Stimulated activated CD8-positive, alpha-beta memory T cell treated with anti-CD3 and anti-CD28 coated beads, Interleukin-7, amount 100 ng/mL, for 4 hours (primary cell): ENCODE measurements at regions not wholly inside any gene's neighbourhood (a gene's known extent, or its start where the extent isn't known, plus 50 kb on each side); places are given as distances from the start of the nearest gene placed in this dataset.

ENCODE experiments used
- DNase-seq, 2 donors: peaks; one replicate each; pipeline ENCODE4 v3.0.0-alpha.2; 2020; ENCODE audit warnings: low read depth in 2 of 2

- no peak for DNase-seq
These were observed 409.1 kb downstream of the TAF11L14 start for GRCh38 chr5:18043344-18043743.

GRCh38 chr5:18048449-18048848 is 414.2 kb downstream of the TAF11L14 start:
- DNase-seq = no peak

GRCh38 chr5:18050345-18050744 is 416.1 kb downstream of the TAF11L14 start:
- DNase-seq = no peak

DNA sequence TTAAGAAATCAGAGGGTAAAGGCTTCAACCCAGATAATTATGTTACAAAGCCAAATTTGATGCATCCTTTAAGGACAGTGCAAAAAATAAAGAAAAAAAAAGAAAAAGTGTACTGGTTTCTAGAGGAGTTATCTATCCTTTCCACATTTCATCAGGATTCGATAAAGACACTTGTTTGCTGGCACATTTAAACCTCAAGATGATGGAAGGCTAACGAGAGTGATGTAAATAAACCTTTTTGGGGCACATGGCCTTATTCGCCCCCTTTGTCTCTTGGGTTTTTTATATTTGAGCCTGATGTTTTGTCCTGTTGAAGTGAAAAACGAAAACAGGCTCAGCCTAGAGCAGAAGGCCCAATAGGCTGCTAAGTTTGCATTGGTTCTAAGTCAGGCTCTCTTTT is 416.5 kb downstream of the TAF11L14 start:
- DNase-seq = no peak

DNA sequence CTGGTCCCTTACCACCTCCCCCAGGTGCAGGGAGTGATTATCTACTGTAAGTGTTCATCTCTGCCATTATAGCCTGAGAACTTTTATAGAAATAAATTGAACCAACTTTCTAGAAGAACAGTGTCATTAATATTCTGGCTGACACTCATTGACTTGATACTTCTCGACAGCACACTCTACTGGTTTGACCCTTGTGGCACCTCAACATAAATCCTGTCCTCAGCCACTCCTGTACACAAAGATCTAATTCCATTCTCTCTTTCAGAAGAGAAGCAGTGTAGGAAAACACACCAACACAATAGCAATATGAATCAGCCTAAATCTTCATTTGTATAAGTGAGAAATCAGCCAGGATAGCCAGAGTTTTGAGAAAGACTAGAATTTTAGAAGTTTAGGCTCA is 417.7 kb downstream of the TAF11L14 start:
- DNase-seq = no peak

- no peak for DNase-seq
These were observed 418.3 kb downstream of the TAF11L14 start for GRCh38 chr5:18052569-18052968.

- no peak for DNase-seq
These were observed 423.5 kb downstream of the TAF11L14 start for GRCh38 chr5:18057725-18058124.

- DNase-seq = no peak
These were observed 433.4 kb downstream of the TAF11L14 start for GRCh38 chr5:18067615-18068014.

- no peak for DNase-seq
These were observed 434.6 kb downstream of the TAF11L14 start for GRCh38 chr5:18068826-18069225.

DNA sequence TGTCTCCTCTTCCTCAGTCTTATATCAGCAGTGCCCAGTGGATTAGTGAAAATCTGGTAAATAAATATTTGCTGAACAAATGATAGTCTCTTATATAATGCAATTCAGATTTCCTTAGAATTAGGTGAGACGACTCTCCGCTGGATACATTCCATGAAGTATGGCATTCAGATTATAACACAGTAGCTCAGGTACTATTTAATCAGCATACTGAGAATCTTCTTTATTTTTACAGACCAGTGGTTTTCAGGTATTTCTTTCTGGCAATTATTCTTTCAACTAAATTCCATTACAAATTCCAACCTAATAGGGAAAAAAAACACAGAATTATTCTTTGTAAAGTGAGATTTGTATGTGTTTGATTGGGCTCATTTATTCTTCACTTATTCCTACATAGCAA is 435.5 kb downstream of the TAF11L14 start:
- no peak for DNase-seq

DNA sequence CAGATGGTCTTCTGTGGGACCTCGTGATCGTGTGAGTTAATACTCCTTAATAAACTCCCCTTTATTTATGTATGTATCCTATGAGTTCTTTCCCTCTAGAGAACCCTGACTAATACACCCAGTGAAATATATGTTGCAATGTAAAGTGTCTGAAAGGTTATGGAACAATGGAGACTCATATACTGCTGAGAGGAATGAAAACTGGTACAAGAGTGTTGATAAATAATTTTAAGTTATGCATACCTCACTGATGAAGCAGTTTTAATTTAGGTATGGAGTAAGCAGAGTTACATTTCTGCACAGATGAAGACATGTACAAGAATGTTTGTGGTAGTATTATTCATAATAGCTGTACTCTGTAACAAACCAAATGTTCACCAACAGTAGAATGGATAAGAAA is 438.3 kb downstream of the TAF11L14 start:
- DNase-seq = no peak

DNA sequence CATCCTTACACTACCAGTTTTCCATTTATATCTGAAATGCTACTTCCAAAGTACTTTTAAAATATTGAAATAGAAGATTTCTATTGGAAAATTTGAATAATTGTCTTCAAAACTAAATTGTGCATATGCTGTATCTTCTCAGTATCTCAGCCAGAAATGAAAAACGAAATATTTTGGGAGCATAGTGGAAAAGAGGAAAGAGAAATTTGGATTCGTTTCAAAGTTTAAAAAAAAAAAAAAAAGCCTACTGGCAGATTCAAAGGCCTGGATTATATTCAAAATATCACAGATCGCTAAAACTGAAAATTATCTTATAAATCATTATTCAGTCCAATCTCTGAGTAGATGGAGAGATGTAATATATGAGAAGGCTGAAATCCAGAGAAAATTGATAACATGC is 440.7 kb downstream of the TAF11L14 start:
- DNase-seq = no peak

DNA sequence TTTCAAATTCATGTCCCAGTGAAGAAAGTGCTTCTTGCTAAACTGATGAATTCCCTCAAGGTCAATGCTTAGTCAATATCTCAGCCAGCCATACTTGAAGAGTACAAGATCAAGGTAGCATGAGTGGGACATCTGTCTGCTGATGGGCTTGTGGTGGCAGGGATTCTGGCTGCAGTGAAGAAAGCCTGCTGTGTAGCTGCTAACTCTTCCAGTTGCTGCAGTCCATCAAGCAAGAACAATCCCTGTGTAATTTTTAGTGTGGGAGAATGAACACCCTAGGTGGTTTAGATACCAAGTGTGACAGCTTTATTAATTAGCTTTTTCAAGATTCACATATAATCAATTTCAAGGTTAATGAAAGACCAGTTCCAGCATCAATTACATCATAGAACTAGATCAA is 443.9 kb downstream of the TAF11L14 start:
- no peak for DNase-seq

GRCh38 chr5:18079831-18080230 is 445.6 kb downstream of the TAF11L14 start:
- DNase-seq = no peak

GRCh38 chr5:18088020-18088579 is 453.8 kb downstream of the TAF11L14 start:
- DNase-seq = no peak

DNA sequence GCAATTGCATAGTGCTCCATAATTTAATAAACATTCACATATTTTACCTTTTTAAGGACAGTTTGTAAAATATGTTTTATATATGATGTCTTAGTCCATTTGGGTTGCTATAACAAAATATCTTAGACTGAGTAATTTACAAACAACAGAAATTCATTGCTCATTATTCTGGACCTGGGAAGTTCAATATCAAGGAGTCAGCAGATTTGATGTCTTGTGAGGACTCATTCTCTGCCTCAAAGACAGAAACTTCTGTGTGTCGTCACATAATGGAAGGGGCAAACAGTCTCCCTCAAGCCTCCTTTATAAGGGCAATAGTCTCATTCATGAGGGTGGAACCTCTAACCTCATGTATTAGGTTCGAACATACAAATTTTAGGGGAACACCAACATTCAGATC is 455.9 kb downstream of the TAF11L14 start:
- DNase-seq = no peak

DNA sequence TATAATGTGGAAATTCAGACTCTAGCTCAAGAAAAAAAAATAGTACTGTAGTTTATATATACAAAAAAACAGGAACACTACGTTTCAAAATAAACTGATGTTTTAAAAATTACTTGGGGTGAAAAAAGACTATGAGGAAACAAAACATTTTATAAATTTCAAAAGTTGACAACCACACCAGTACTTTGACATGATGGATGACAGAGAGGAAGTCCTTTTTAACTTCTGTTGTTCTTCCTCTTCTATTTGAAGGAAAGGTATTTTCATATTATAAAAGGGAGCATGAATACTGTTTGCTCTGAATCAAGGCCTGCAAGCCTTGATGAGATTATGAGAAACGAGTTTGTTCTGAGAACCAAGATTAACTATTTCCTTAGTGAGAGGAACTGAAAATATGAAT is 456.9 kb downstream of the TAF11L14 start:
- DNase-seq = no peak

DNA sequence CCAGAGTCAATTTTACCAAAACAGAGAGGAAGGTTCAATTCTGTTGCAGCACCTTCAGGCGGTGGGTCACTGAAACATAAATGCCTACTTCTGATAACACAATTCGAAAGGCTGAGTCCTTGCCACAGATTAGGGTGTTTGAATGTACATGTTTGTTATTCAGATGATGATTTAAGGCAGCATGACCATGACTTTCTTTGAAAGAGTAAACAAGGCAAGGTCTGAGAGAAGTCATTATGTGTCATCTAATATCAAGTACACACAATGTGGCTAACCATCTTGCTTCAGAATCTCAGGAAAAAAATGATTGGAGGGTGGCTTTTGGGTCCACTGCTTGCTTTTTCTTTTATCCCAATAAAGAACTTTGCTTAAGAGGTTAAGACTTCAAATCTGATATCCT is 457.5 kb downstream of the TAF11L14 start:
- DNase-seq = no peak

DNA sequence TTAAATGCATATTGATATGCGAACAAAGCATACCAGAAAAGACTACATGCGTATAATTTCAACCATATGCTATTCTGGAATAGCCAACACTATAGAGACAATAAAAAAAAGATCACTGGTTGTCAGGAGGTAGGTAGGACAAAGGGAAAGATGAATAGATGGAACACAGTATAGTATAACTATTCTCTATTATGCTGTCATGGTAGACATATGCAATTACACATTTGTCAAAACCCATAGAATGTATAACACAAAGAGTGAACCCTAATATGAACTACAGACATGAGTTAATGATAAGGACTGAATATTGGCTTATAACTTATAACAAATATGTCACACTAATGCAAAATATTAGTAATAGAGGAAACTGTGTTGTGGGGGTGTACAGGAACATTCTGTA is 460.8 kb downstream of the TAF11L14 start:
- no peak for DNase-seq

DNA sequence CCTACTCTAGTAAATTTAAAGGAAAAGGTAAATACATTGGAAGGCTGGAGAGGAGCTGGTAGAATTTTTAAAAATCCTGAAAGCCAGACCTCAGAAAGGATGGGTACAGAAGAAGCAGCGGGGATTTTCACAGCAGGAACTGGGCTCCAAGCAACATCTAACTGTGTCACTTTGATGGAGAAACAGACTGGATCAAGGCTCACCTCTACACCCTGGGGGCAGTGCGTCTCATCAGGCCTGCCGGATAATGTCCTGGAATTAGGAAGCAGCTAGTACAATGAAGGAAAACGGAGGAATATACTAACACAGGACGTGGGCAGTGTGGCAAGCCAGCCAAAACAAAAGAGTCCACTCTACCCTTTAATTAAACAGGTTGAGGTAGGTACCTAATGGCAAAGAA is 463.6 kb downstream of the TAF11L14 start:
- DNase-seq = no peak

DNA sequence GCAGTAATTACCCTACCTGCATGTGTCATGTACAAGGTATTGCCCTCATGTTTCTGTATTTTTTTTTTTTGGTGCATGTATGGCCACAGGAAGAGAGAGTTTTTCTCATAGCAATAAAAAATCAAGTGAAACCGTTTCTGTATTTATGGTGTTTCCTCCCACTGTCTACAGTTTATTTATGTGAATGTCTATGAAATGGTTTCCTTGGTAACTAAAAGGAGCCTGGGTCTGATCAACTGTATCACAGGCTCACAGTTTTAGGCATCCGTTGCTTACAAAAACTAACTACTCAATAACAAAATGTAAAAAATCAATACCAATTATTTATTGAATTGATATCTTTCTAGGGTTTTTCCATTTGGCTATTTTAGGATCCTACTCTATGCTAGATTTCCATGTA is 464.4 kb downstream of the TAF11L14 start:
- DNase-seq = no peak

DNA sequence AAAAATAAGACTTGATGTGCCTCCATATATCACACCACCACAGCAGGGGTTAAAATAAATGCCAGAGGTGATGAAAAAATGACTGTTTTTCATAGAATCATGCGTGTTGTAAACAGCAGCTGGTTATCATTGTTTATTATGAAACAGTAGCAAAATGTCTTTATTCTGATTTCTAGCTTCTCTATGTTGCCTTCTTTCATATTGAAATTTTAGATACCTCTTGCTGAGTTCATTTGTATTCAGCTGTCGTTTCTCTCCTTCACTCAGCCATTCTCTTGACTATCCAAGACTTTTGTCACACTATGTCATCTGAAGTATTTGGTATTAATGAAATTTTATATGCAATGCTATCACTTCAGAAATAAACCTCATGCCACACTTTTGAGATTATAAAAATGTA is 465.0 kb downstream of the TAF11L14 start:
- no peak for DNase-seq

- no peak for DNase-seq
These were observed 467.3 kb downstream of the TAF11L14 start for GRCh38 chr5:18101532-18101931.

DNA sequence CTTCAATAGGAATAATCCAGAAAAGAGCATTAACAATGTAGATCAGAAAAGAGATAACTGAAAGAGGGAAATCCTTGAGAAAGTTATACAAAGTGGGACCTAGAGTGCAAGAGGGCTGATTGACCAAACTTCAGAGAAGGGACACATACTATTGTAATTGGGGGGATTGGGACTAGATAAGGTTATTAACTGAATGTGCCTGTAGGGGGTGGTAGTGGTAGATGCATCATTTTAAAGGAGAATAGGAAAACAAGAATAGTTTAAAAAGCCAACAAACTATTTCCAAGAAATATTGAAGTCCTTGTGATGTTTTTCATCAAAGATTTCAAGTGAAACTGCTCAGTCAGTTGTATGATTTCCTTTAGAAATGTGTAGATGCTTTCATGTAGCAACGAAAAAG is 468.5 kb downstream of the TAF11L14 start:
- no peak for DNase-seq

DNA sequence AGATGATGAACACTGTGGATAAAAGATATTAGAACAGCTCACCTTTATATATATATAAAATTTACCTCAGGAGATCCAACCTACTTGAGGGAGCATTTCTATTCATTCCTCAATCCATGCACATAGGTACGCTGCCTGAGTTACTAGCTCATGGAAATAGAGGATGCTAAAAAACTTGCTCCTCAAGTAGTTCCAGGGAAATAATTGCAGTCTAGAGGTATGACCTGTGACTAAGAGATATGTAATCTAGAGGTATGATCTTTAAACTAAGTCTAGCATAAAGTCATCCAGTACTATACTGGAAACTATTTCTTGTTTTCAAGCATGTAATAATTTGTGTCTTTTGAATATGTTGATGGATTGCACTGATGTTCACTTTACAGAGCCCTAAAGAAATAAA is 471.2 kb downstream of the TAF11L14 start:
- no peak for DNase-seq
